ENCODE measurements at regions not wholly inside any gene's neighbourhood (a gene's known extent, or its start where the extent isn't known, plus 50 kb on each side); places are given as distances from the start of the nearest gene placed in this dataset.

DNA sequence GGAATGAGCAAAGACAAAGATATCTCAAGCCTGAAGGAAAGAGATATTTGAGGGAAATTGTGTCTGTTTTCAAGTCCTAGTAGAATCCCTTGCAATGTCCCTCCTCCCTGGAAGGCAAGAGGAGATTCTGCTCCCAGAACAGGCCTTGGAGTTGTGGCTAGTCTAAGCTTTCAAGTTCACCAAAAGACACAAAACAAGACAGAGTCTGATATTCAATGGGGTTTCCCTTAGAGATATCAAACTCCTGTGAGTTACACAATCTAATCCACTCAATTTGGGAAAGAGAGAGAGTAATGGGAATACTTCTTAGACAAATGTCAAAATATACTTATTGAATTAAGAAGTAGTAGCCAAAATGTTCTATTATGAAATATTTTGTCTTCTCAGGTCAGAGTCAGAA lies 162.8 kb upstream of the ADAMTS5 start:
- TF ChIP-seq, protein P1, sequence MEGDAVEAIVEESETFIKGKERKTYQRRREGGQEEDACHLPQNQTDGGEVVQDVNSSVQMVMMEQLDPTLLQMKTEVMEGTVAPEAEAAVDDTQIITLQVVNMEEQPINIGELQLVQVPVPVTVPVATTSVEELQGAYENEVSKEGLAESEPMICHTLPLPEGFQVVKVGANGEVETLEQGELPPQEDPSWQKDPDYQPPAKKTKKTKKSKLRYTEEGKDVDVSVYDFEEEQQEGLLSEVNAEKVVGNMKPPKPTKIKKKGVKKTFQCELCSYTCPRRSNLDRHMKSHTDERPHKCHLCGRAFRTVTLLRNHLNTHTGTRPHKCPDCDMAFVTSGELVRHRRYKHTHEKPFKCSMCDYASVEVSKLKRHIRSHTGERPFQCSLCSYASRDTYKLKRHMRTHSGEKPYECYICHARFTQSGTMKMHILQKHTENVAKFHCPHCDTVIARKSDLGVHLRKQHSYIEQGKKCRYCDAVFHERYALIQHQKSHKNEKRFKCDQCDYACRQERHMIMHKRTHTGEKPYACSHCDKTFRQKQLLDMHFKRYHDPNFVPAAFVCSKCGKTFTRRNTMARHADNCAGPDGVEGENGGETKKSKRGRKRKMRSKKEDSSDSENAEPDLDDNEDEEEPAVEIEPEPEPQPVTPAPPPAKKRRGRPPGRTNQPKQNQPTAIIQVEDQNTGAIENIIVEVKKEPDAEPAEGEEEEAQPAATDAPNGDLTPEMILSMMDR (IDR thresholded peaks at IDR 0.05) = no peak
- no peak for TF ChIP-seq POLR2A (IDR thresholded peaks at IDR 0.05)
